Activated CD4-positive, alpha-beta T cell treated with anti-CD3 and anti-CD28 coated beads, Interleukin-2, Interleukin-4, amounts not matched to agents 100 ng/mL and 50 ng/mL, durations not matched to agents 16 hours and 8 hours (primary cell): ENCODE measurements at regions not wholly inside any gene's neighbourhood (a gene's known extent, or its start where the extent isn't known, plus 50 kb on each side); places are given as distances from the start of the nearest gene placed in this dataset.

Experiments used
- DNase-seq: peaks from one replicate; pipeline ENCODE4 v3.0.0-alpha.2; 2020; ENCODE audit warnings: low spot score

- DNase-seq: no peak
Observed at GRCh38 chr20:50242548-50242862, 51.9 kb downstream of the CEBPB start.

- no peak for DNase-seq
Observed at GRCh38 chr20:50242863-50243609, 52.4 kb downstream of the CEBPB start.

GRCh38 chr20:50243610-50244351, 53.2 kb downstream of the CEBPB start:
- DNase-seq: no peak

GRCh38 chr20:50244352-50245149, 53.9 kb downstream of the CEBPB start:
- DNase-seq: no peak

- DNase-seq: no peak
Observed at GRCh38 chr20:50245498-50246366, 55.1 kb downstream of the CEBPB start.

- no peak for DNase-seq
Observed at GRCh38 chr20:50246367-50247195, 56.0 kb downstream of the CEBPB start.

- no peak for DNase-seq
Observed at GRCh38 chr20:50247196-50248094, 56.8 kb downstream of the CEBPB start.

- no peak for DNase-seq
Observed at GRCh38 chr20:50248104-50248641, 57.5 kb downstream of the CEBPB start.

- no peak for DNase-seq
Observed at GRCh38 chr20:50249447-50250388, 59.1 kb downstream of the CEBPB start.

- no peak for DNase-seq
Observed at GRCh38 chr20:50250679-50251382, 60.2 kb downstream of the CEBPB start.

- no peak for DNase-seq
Observed at GRCh38 chr20:50251383-50251748, 60.7 kb downstream of the CEBPB start.

GRCh38 chr20:50251992-50252511, 61.4 kb downstream of the CEBPB start:
- DNase-seq: no peak

GRCh38 chr20:50252701-50253100, 62.1 kb downstream of the CEBPB start:
- no peak for DNase-seq

- DNase-seq: no peak
Observed at GRCh38 chr20:50253101-50253500, 62.5 kb downstream of the CEBPB start.

- no peak for DNase-seq
Observed at GRCh38 chr20:50254466-50255079, 63.9 kb downstream of the CEBPB start.

GRCh38 chr20:50256577-50256976, 65.9 kb downstream of the CEBPB start:
- no peak for DNase-seq

GRCh38 chr20:50257860-50258259, 67.2 kb downstream of the CEBPB start:
- no peak for DNase-seq
